Subcutaneous abdominal adipose tissue (tissue), 5 donors: ENCODE measurements at regions not wholly inside any gene's neighbourhood (a gene's known extent, or its start where the extent isn't known, plus 50 kb on each side); places are given as distances from the start of the nearest gene placed in this dataset.
"Not testable (repeated sequence)": the region's sequence is repeated elsewhere in the genome, so short reads cannot be mapped to it uniquely, and the experiment has no call there.

Experiments
- H3K27ac ChIP-seq: one replicate; pipeline ENCODE4 v1.7.0; 2013; ENCODE audit warnings: low read depth, mild to moderate bottlenecking, inconsistent platforms, low read length, moderate library complexity
- H3K27me3 ChIP-seq, 5 donors: one replicate each; pipeline ENCODE4 v1.7.0; 2013; ENCODE audit warnings: low read length in 5 of 5, inconsistent platforms in 1 of 5; ENCODE audit not compliant: control insufficient read depth in 5 of 5, insufficient read depth in 4 of 5
- H3K36me3 ChIP-seq, 5 donors: one replicate each; pipeline ENCODE4 v1.7.0; 2013; ENCODE audit warnings: low read length in 5 of 5; ENCODE audit not compliant: control insufficient read depth in 5 of 5, insufficient read depth in 5 of 5
- H3K4me1 ChIP-seq, 5 donors: one replicate each; pipeline ENCODE4 v1.7.0; 2013; ENCODE audit warnings: low read length in 5 of 5, mild to moderate bottlenecking in 3 of 5, moderate library complexity in 1 of 5; ENCODE audit not compliant: control insufficient read depth in 5 of 5, insufficient read depth in 5 of 5
- H3K4me3 ChIP-seq, 5 donors: one replicate each; pipeline ENCODE4 v1.7.0; 2013; ENCODE audit warnings: low read length in 5 of 5, low read depth in 1 of 5
- H3K9ac ChIP-seq, 5 donors: one replicate each; pipeline ENCODE4 v1.7.0; 2013; ENCODE audit warnings: low read length in 5 of 5, mild to moderate bottlenecking in 4 of 5, moderate library complexity in 3 of 5
- H3K9me3 ChIP-seq, 5 donors: one replicate each; pipeline ENCODE4 v1.7.0; 2013; ENCODE audit warnings: low read length in 5 of 5; ENCODE audit not compliant: control insufficient read depth in 5 of 5
- donor health status: healthy.
- donor health status: healthy.
- donor health status: healthy.
- donor health status: healthy.
- donor health status: healthy.

DNA sequence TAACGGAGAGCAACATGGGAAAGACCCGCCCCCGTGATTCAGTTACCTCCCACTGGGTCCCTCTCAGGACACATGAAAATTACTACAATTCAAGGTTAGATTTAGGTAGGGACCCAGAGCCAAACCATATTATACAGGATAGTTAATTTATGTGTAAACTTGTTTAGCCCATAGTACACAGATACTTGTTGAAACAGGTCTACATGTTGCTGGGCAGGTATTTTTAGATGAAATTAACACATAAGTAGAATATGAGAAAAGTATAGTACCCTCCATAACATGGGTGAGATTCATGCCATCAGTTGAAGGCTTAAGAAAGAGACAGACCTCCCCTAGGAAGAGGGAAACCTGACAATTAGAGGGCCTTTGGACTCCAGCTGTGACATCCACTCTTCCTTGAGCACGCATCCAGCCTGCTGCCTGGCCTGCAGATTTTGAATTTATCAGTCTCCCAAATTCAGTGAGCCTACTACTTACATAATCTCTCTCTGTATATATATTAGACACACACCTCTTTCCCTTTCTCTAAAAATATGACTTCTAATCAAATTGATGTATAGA lies 463.5 kb upstream of the NETO1 start:
- no peaks in the 10 kb centered on the region for H3K9me3 ChIP-seq
- H3K27ac ChIP-seq = no peak overlapping the region
- H3K36me3 ChIP-seq = no peaks in the 10 kb centered on the region
- no peak overlapping the region for H3K9ac ChIP-seq
- no peaks in the 10 kb centered on the region for H3K4me1 ChIP-seq
- no peaks in the 10 kb centered on the region for H3K27me3 ChIP-seq
- H3K4me3 ChIP-seq = no peak overlapping the region

DNA sequence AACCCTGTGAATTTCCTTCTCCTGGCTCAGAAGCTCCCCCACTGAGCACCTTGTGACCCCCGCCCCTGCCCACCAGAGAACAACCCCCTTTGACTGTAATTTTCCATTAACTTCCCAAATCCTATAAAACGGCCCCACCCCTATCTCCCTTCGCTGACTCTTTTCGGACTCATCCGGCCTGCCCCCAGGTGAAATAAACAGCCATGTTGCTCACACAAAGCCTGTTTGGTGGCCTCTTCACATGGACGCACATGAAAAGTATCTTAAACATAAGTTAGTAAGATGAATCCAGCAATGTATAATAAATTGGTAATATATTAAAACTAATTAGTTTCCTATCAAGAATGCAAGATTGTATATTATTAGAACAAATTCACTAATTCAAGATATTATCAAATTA lies 462.3 kb upstream of the NETO1 start:
- H3K36me3 ChIP-seq, H3K27ac ChIP-seq, H3K9ac ChIP-seq, H3K27me3 ChIP-seq, H3K4me1 ChIP-seq, H3K4me3 ChIP-seq, H3K9me3 ChIP-seq: not testable (repeated sequence)

GRCh38 chr18:73324187-73324831 lies 456.5 kb upstream of the NETO1 start:
- not testable (repeated sequence) for H3K9me3 ChIP-seq, H3K9ac ChIP-seq, H3K27me3 ChIP-seq, H3K4me1 ChIP-seq, H3K36me3 ChIP-seq, H3K27ac ChIP-seq, H3K4me3 ChIP-seq

- no peak overlapping the region for H3K9ac ChIP-seq
- H3K36me3 ChIP-seq = no peaks in the 10 kb centered on the region
- H3K27me3 ChIP-seq = no peaks in the 10 kb centered on the region
- H3K27ac ChIP-seq = no peak overlapping the region
- no peaks in the 10 kb centered on the region for H3K9me3 ChIP-seq
- no peak overlapping the region for H3K4me3 ChIP-seq
- H3K4me1 ChIP-seq = no peaks in the 10 kb centered on the region
Measured at GRCh38 chr18:73318739-73319479, 451.1 kb upstream of the NETO1 start.

- H3K27me3 ChIP-seq = no peaks in the 10 kb centered on the region
- no peak overlapping the region for H3K27ac ChIP-seq
- H3K36me3 ChIP-seq = no peaks in the 10 kb centered on the region
- no peaks in the 10 kb centered on the region for H3K4me1 ChIP-seq
- no peak overlapping the region for H3K4me3 ChIP-seq
- H3K9me3 ChIP-seq = no peaks in the 10 kb centered on the region
- no peak overlapping the region for H3K9ac ChIP-seq
Measured at GRCh38 chr18:73316513-73316912, 448.7 kb upstream of the NETO1 start.

- no peaks in the 10 kb centered on the region for H3K9me3 ChIP-seq
- H3K27me3 ChIP-seq = no peaks in the 10 kb centered on the region
- H3K9ac ChIP-seq = no peak overlapping the region
- H3K27ac ChIP-seq = no peak overlapping the region
- no peaks in the 10 kb centered on the region for H3K4me1 ChIP-seq
- H3K4me3 ChIP-seq = no peak overlapping the region
- no peaks in the 10 kb centered on the region for H3K36me3 ChIP-seq
Measured at GRCh38 chr18:73315381-73315780, 447.6 kb upstream of the NETO1 start.

GRCh38 chr18:73313476-73313875 lies 445.7 kb upstream of the NETO1 start:
- H3K9ac ChIP-seq = no peak overlapping the region
- no peak overlapping the region for H3K27ac ChIP-seq
- H3K4me3 ChIP-seq = no peak overlapping the region
- H3K9me3 ChIP-seq = no peaks in the 10 kb centered on the region
- no peaks in the 10 kb centered on the region for H3K4me1 ChIP-seq
- no peaks in the 10 kb centered on the region for H3K27me3 ChIP-seq
- no peaks in the 10 kb centered on the region for H3K36me3 ChIP-seq

DNA sequence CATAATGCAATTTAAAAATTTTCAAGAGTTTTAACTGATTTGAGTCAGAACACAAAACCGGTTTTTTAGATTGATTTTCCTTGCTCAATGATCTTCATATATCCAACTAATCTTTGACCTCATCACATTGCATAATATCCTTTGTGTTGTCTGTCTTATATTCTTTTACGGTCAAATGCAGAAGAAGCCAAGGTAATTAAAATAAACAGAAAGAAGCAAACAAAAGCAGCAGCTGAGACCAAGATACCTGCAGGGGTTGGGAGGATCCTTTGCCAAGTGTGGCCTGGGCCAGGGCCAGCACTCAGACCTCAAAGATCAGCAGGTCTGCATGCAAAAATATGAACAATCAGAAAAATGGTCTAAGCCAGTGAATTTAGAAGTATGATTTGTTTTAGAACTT lies 428.9 kb upstream of the NETO1 start:
- Histone ChIP-seq H3K36me3 (no peaks in the 10 kb centered on the region), H3K9ac (no peak overlapping the region), H3K4me3 (no peak overlapping the region), H3K4me1 (no peaks in the 10 kb centered on the region), H3K9me3 (no peaks in the 10 kb centered on the region), H3K27ac (no peak overlapping the region), H3K27me3 (no peaks in the 10 kb centered on the region)

- Histone ChIP-seq H3K27me3 (no peaks in the 10 kb centered on the region), H3K36me3 (no peaks in the 10 kb centered on the region), H3K9me3 (no peaks in the 10 kb centered on the region), H3K4me1 (no peaks in the 10 kb centered on the region), H3K4me3 (no peak overlapping the region), H3K9ac (no peak overlapping the region), H3K27ac (no peak overlapping the region)
Measured at GRCh38 chr18:73292156-73292555, 424.4 kb upstream of the NETO1 start.

DNA sequence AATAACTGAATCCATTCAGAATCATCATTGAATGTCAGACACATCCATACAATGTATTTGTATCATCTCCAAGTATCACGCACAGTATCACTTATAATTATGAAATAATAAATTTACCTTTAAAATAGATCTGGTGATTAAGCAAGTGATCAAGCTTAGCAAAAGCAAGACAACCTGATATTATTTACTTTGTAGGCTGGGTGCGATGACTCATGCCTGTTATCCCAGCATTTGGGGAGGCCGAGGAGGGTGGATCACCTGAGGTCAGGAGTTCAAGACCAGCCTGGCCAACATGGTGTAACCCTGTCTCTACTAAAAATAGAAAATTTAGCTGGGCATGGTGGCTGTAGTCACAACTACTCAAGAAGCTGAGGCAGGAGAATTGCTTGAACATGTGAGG lies 421.0 kb upstream of the NETO1 start:
- Histone ChIP-seq H3K27ac (no peak overlapping the region), H3K36me3 (no peaks in the 10 kb centered on the region), H3K4me1 (no peaks in the 10 kb centered on the region), H3K4me3 (no peak overlapping the region), H3K9ac (no peak overlapping the region), H3K9me3 (no peaks in the 10 kb centered on the region), H3K27me3 (no peaks in the 10 kb centered on the region)
